H1 (cell line): ENCODE measurements at regions not wholly inside any gene's neighbourhood (a gene's known extent, or its start where the extent isn't known, plus 50 kb on each side); places are given as distances from the start of the nearest gene placed in this dataset.

ENCODE experiments used
- CTCF ChIA-PET: fragments of 300-600 bp; sonication (Branson Sonifier 250); formaldehyde crosslinking; loops from one replicate; lab custom pipeline; 2021; ENCODE audit not compliant: partially characterized antibody; lab: Charles Lee
- POLR2A ChIA-PET: fragments of 300-600 bp; sonication (Branson Sonifier 250); formaldehyde crosslinking; loops from one replicate; lab custom pipeline; 2021; ENCODE audit warnings: inconsistent platforms; ENCODE audit not compliant: partially characterized antibody; lab: Charles Lee
- DNase-seq, 2 experiments: peaks; one replicate each; pipeline versions ENCODE4 v3.0.0 to v3.0.0-alpha.2; 2010 to 2022; ENCODE audit warnings: low spot score in 2 of 2, low read depth in 1 of 2, mixed read lengths in 1 of 2
- FAIRE-seq: peaks from 2 replicates; lab custom pipeline; 2011; peaks lifted over from hg19 to GRCh38; lab: Jason Lieb, UNC
- H2AFZ ChIP-seq: 2 replicates; pipeline ENCODE4 v1.8.1; 2012; ENCODE audit warnings: low read length, inconsistent platforms
- H2AK5ac ChIP-seq: 2 replicates; pipeline ENCODE4 v1.6.1; 2013; ENCODE audit warnings: low read depth, low read length
- H2BK120ac ChIP-seq: replicated peaks from 2 replicates; pipeline ENCODE3; 2013; ENCODE audit warnings: low read depth, low read length, inconsistent platforms
- H2BK12ac ChIP-seq: 2 replicates; pipeline ENCODE4 v1.6.1; 2013; ENCODE audit warnings: low read depth, low read length
- H2BK15ac ChIP-seq: 2 replicates; pipeline ENCODE4 v1.6.1; 2013; ENCODE audit warnings: low read length
- H2BK20ac ChIP-seq: 2 replicates; pipeline ENCODE4 v1.6.1; 2013; ENCODE audit warnings: low read length
- H2BK5ac ChIP-seq: 2 replicates; pipeline ENCODE4 v1.6.1; 2013; ENCODE audit warnings: low read depth, low read length
- H3K14ac ChIP-seq: 2 replicates; pipeline ENCODE4 v1.6.1; 2013; ENCODE audit warnings: inconsistent platforms; ENCODE audit not compliant: insufficient read length
- H3K18ac ChIP-seq: 2 replicates; pipeline ENCODE4 v1.6.1; 2013; ENCODE audit warnings: low read length; ENCODE audit errors: extremely low read depth
- H3K23ac ChIP-seq: 2 replicates; pipeline ENCODE4 v1.6.1; 2013; ENCODE audit warnings: inconsistent platforms; ENCODE audit not compliant: insufficient read length
- H3K23me2 ChIP-seq: 2 replicates; pipeline ENCODE4 v1.6.1; 2013; ENCODE audit warnings: low read depth, low read length
- H3K27ac ChIP-seq: 2 replicates; pipeline ENCODE4 v1.6.1; 2011; ENCODE audit warnings: low read depth, low read length, inconsistent platforms
- H3K27me3 ChIP-seq, 4 experiments: replicated peaks in 1 of 4; 1 replicate in 1 of 4; 2 replicates in 3 of 4; pipeline versions ENCODE4 v1.6.1 to v1.8.1; 2011 to 2013; ENCODE audit warnings: low read length in 3 of 4, mild to moderate bottlenecking in 3 of 4, inconsistent platforms in 2 of 4, mixed read lengths in 2 of 4, moderate library complexity in 1 of 4; ENCODE audit not compliant: control insufficient read depth in 3 of 4, insufficient read depth in 3 of 4; ENCODE audit errors: extremely low read depth in 1 of 4
- H3K36me3 ChIP-seq, 4 experiments: 2 replicates each; pipeline versions ENCODE4 v1.6.1 to v1.8.1; 2011 to 2013; ENCODE audit warnings: mild to moderate bottlenecking in 4 of 4, low read length in 3 of 4, moderate library complexity in 2 of 4, control low read depth in 1 of 4, inconsistent platforms in 1 of 4; ENCODE audit not compliant: insufficient read depth in 4 of 4, control insufficient read depth in 2 of 4
- H3K4ac ChIP-seq: replicated peaks from 2 replicates; pipeline ENCODE3; 2013; ENCODE audit warnings: low read length, low read depth, mixed read lengths, inconsistent platforms; ENCODE audit not compliant: insufficient read length
- H3K4me1 ChIP-seq, 4 experiments: replicated peaks in 1 of 4; 1 replicate in 1 of 4; 2 replicates in 3 of 4; pipeline versions ENCODE4 v1.6.1 to v1.8.1; 2011 to 2013; ENCODE audit warnings: low read length in 3 of 4, inconsistent platforms in 2 of 4, mixed read lengths in 1 of 4; ENCODE audit not compliant: insufficient read depth in 4 of 4, control insufficient read depth in 3 of 4
- H3K4me2 ChIP-seq, 2 experiments: 2 replicates each; pipeline versions ENCODE4 v1.6.1 to v1.8.1; 2011 to 2013; ENCODE audit warnings: low read depth in 2 of 2, low read length in 2 of 2, control low read depth in 1 of 2, inconsistent platforms in 1 of 2, mild to moderate bottlenecking in 1 of 2; ENCODE audit not compliant: insufficient read depth in 1 of 2
- H3K4me3 ChIP-seq, 4 experiments: fragments of 200-600, 300-600 bp in 1 of 4; sonication (generic), shearing (Covaris generic), sonication (Bioruptor Twin) in 1 of 4; 2 replicates each; pipeline versions ENCODE4 v1.5.1 to v1.8.1; 2011 to 2016; ENCODE audit warnings: low read length in 4 of 4, low read depth in 3 of 4, control low read depth in 2 of 4, inconsistent platforms in 2 of 4, mild to moderate bottlenecking in 2 of 4, mixed read lengths in 1 of 4, moderate library complexity in 1 of 4; ENCODE audit not compliant: insufficient read depth in 2 of 4; ENCODE audit errors: extremely low read depth in 1 of 4
- H3K56ac ChIP-seq: replicated peaks from 2 replicates; pipeline ENCODE3; 2013; ENCODE audit warnings: low read depth, mild to moderate bottlenecking, mixed read lengths, low read length, inconsistent platforms; ENCODE audit not compliant: insufficient read length
- H3K79me1 ChIP-seq: 2 replicates; pipeline ENCODE4 v1.6.1; 2013; ENCODE audit warnings: low read depth, low read length, control low read depth
- H3K79me2 ChIP-seq, 2 experiments: 2 replicates each; pipeline versions ENCODE4 v1.6.1 to v1.8.1; 2012 to 2013; ENCODE audit warnings: low read length in 2 of 2, mild to moderate bottlenecking in 2 of 2, inconsistent platforms in 1 of 2; ENCODE audit not compliant: insufficient read depth in 2 of 2, control insufficient read depth in 1 of 2
- H3K9ac ChIP-seq, 4 experiments: replicated peaks in 1 of 4; 1 replicate in 1 of 4; 2 replicates in 3 of 4; pipeline versions ENCODE4 v1.6.1 to v1.8.1; 2011 to 2013; ENCODE audit warnings: low read depth in 3 of 4, low read length in 3 of 4, control low read depth in 2 of 4, mild to moderate bottlenecking in 2 of 4, moderate library complexity in 2 of 4, inconsistent platforms in 1 of 4; ENCODE audit errors: extremely low read depth in 1 of 4
- H3K9me3 ChIP-seq, 2 experiments: 2 replicates each; pipeline versions ENCODE4 v1.6.1 to v1.8.1; 2012 to 2013; ENCODE audit warnings: mild to moderate bottlenecking in 2 of 2, moderate library complexity in 2 of 2, control low read depth in 1 of 2, inconsistent platforms in 1 of 2, low read depth in 1 of 2, low read length in 1 of 2, mixed read lengths in 1 of 2; ENCODE audit not compliant: insufficient read depth in 2 of 2
- H4K20me1 ChIP-seq, 2 experiments: replicated peaks in 1 of 2; 2 replicates each; pipeline versions ENCODE3 to v1.8.1; 2011 to 2013; ENCODE audit warnings: inconsistent platforms in 2 of 2, low read length in 2 of 2, mild to moderate bottlenecking in 1 of 2; ENCODE audit not compliant: insufficient read depth in 2 of 2, control insufficient read depth in 1 of 2
- H4K5ac ChIP-seq: 2 replicates; pipeline ENCODE4 v1.6.1; 2013; ENCODE audit warnings: low read length, low read depth, mixed read lengths, inconsistent platforms; ENCODE audit not compliant: insufficient read length
- H4K8ac ChIP-seq: 2 replicates; pipeline ENCODE4 v1.8.0; 2013; ENCODE audit warnings: mild to moderate bottlenecking, moderate library complexity, low read length, inconsistent platforms; ENCODE audit not compliant: insufficient read depth; ENCODE audit errors: extremely low read depth
- H4K91ac ChIP-seq: replicated peaks from 2 replicates; pipeline ENCODE3; 2013; ENCODE audit warnings: low read length, mixed read lengths, inconsistent platforms; ENCODE audit not compliant: insufficient read length
- ASH2L ChIP-seq: fragments of 200-600, 300-600 bp; sonication (generic); IDR thresholded peaks from one replicate; pipeline ENCODE4 v1.7.1; 2017; ENCODE audit warnings: low read length
- BRCA1 ChIP-seq: IDR thresholded peaks from 2 replicates; pipeline ENCODE4 v1.6.1; 2012; ENCODE audit warnings: low read depth, low read length, improper control_type of control experiment
- CBX5 ChIP-seq: fragments of 300-800, 300-1000 bp; sonication (generic); IDR thresholded peaks from 2 replicates; pipeline ENCODE4 v1.7.1; 2016; ENCODE audit warnings: antibody characterized with exemption, low read length, low read depth
- NRF1 ChIP-seq: IDR thresholded peaks from 2 replicates; pipeline ENCODE4 v1.6.1; 2011; ENCODE audit warnings: mild to moderate bottlenecking, low read depth, low read length, improper control_type of control experiment
- RBBP5 ChIP-seq: IDR thresholded peaks from 2 replicates; pipeline ENCODE4 v1.7.1; 2012; ENCODE audit warnings: low read depth, mild to moderate bottlenecking, inconsistent platforms, low read length, moderate library complexity, borderline replicate concordance
- SRF ChIP-seq: IDR thresholded peaks from 2 replicates; pipeline ENCODE4 v1.6.1; 2011; ENCODE audit warnings: mild to moderate bottlenecking, low read depth, low read length, moderate library complexity
- ZNF274 ChIP-seq: IDR thresholded peaks from 2 replicates; pipeline ENCODE4 v1.7.0; 2012; ENCODE audit warnings: low read length, borderline replicate concordance; ENCODE audit errors: extremely low read depth
- WGBS, 2 experiments: shearing (Covaris generic) in 1 of 2; methylation state at CpG; one replicate each; pipeline versions ENCODE4 v1.1.6 to v1.1.7; 2013 to 2015; ENCODE audit warnings: low lambda C conversion rate in 2 of 2, mixed read lengths in 2 of 2, inconsistent platforms in 1 of 2, low coverage in 1 of 2, missing lambda C conversion rate in 1 of 2; ENCODE audit not compliant: insufficient replicate concordance in 2 of 2, insufficient coverage in 1 of 2, insufficient read length in 1 of 2; ENCODE audit errors: extremely low coverage in 1 of 2, missing lambda C conversion rate in 1 of 2; 5-methylcytosine and 5-hydroxymethylcytosine counted together

DNA sequence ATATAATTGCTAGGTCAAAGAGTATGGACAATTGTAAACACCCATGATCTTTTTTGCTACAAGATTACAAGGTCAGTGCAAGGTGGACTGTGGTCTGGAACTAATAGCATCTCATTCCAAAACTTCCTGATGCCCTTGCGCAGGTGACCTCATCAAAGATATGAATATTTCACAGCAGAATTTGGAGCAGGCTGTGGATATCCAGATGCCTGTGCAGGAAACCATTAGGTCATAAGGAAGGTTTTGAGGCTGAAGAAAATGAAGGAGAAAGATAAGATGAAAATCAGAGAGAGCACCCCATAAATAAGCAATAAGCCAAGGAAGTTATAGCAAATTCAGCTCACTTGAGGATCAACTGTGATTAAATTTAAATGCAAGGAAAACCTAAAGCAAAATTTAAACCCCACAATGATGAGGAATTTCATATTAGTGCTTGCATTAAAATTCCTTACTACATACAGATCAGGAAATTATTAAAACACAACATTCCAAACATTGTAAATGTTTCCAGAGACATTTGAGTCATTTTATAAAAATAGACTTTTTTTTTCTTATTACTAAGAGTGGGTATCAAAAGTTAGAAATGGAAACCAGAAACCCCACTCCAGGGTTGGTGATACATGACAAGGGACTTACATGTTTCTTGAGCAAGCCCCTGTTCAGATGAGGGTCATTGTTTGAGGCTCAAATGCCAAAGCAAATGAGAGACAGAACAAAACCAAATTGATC, 100.7 kb upstream of the FAM9C start:
- 86% methylated on average over 1 of the region's 1 CpG; no CpG with 5 or more reads in 1 of the 2 experiments for WGBS, 2 experiments
- no peaks in the 10 kb centered on the region for H3K4me1 ChIP-seq

More for the DNA sequence above, 100.7 kb upstream of the FAM9C start:
- Histone ChIP-seq H4K5ac (no peak overlapping the region), H3K4ac (no peak overlapping the region), H3K14ac (no peak overlapping the region), H3K56ac (no peak overlapping the region), H3K27ac (no peak overlapping the region), H3K9ac (no peak overlapping the region), H3K27me3 (no peaks in the 10 kb centered on the region), H3K23ac (no peak overlapping the region), H2BK120ac (no peak overlapping the region), H3K36me3 (no peaks in the 10 kb centered on the region), H4K20me1 (no peaks in the 10 kb centered on the region), H4K8ac (no peak overlapping the region), H2BK12ac (no peak overlapping the region), H4K91ac (no peak overlapping the region), H2BK5ac (no peak overlapping the region), H3K79me2 (no peaks in the 10 kb centered on the region), H3K23me2 (no peaks in the 10 kb centered on the region), H2BK20ac (no peak overlapping the region), H3K4me3 (no peak overlapping the region), H2AFZ (no peak overlapping the region), H2BK15ac (no peak overlapping the region), H3K18ac (no peak overlapping the region), H3K4me2 (no peak overlapping the region), H2AK5ac (no peak overlapping the region), H3K79me1 (no peaks in the 10 kb centered on the region), H3K9me3 (peaks cover 9 to 19% of the 10 kb centered on the region in 2 experiments)
- ChIA-PET POLR2A (no interaction called here), CTCF (interaction anchor here (0.7 kb wide), 1 partner anchor 109 kb away, joined by 3 read pairs; no protein-coding TSS in a partner anchor)
- FAIRE-seq (no peak), DNase-seq (no peak)
- TF ChIP-seq BRCA1, result no peak
- no peak for TF ChIP-seq ZNF274
- TF ChIP-seq NRF1, result no peak
- TF ChIP-seq CBX5, result no peak
- TF ChIP-seq SRF, result no peak
- no peak for TF ChIP-seq ASH2L
- no peak for TF ChIP-seq RBBP5
